IMR-90 (cell line): ENCODE measurements at regions not wholly inside any gene's neighbourhood (a gene's known extent, or its start where the extent isn't known, plus 50 kb on each side); places are given as distances from the start of the nearest gene placed in this dataset.

Experiments
- ATAC-seq: fragments of 200-7000 bp; cut with Tn5 transposase; 2 replicates; pipeline ENCODE4 v1.9.1; 2020; ENCODE audit warnings: low read depth, mild to moderate bottlenecking, moderate library complexity
- BruUV-seq: library from RNA; stranded (reverse); fragments of 400-500 nt; replicated peaks from 2 replicates; lab custom pipeline; 2021; lab: Mats Ljungman, UMichigan
- CTCF ChIA-PET: fragments of 300-600 bp; formaldehyde crosslinking; extraction: SDS; loops from one replicate; lab custom pipeline; 2021; ENCODE audit warnings: antibody characterized with exemption; lab: Yijun Ruan, JAX
- POLR2A ChIA-PET: fragments of 300-600 bp; sonication (Branson Sonifier 250); formaldehyde crosslinking; loops from one replicate; lab custom pipeline; 2022; ENCODE audit warnings: antibody characterized with exemption; ENCODE audit not compliant: unreplicated experiment; lab: Charles Lee
- DNase-seq: peaks from one replicate; pipeline ENCODE4 v3.0.0; 2013
- H2AFZ ChIP-seq: replicated peaks from 2 replicates; pipeline ENCODE3; 2013; ENCODE audit warnings: low read length, mild to moderate bottlenecking; ENCODE audit not compliant: poor library complexity
- H2AK5ac ChIP-seq: 2 replicates; pipeline ENCODE4 v1.6.1; 2013; ENCODE audit warnings: low read depth, low read length, inconsistent platforms
- H2AK9ac ChIP-seq: replicated peaks from 2 replicates; pipeline ENCODE3; 2013; ENCODE audit warnings: mild to moderate bottlenecking, low read depth, low read length, moderate library complexity; ENCODE audit not compliant: poor library complexity
- H2BK120ac ChIP-seq: 2 replicates; pipeline ENCODE4 v1.6.1; 2013; ENCODE audit warnings: low read depth, low read length, inconsistent platforms
- H2BK15ac ChIP-seq: 3 replicates; pipeline ENCODE4 v1.6.1; 2013; ENCODE audit warnings: low read depth, low read length, inconsistent platforms
- H2BK20ac ChIP-seq: 2 replicates; pipeline ENCODE4 v1.6.1; 2013; ENCODE audit warnings: low read depth, mild to moderate bottlenecking, inconsistent platforms, low read length, moderate library complexity
- H2BK5ac ChIP-seq: 2 replicates; pipeline ENCODE4 v1.6.1; 2013; ENCODE audit warnings: mild to moderate bottlenecking, low read depth, low read length, inconsistent platforms; ENCODE audit not compliant: poor library complexity, severe bottlenecking
- H3K14ac ChIP-seq: replicated peaks from 2 replicates; pipeline ENCODE4 v1.6.1; 2013; ENCODE audit warnings: low read depth, low read length, inconsistent platforms
- H3K18ac ChIP-seq: 2 replicates; pipeline ENCODE4 v1.6.1; 2013; ENCODE audit warnings: low read depth, low read length, control low read depth
- H3K23ac ChIP-seq: 2 replicates; pipeline ENCODE4 v1.6.1; 2013; ENCODE audit warnings: low read depth, low read length, inconsistent platforms
- H3K27ac ChIP-seq: 2 replicates; pipeline ENCODE4 v1.5.1; 2013; ENCODE audit warnings: mild to moderate bottlenecking, control low read depth, low read length; ENCODE audit not compliant: insufficient read depth
- H3K27me3 ChIP-seq: 2 replicates; pipeline ENCODE4 v1.6.1; 2013; ENCODE audit warnings: low read length; ENCODE audit not compliant: control insufficient read depth, insufficient read depth
- H3K36me3 ChIP-seq: 2 replicates; pipeline ENCODE4 v1.6.1; 2013; ENCODE audit warnings: low read length, mixed read lengths; ENCODE audit not compliant: control insufficient read depth, insufficient read depth
- H3K4ac ChIP-seq: 2 replicates; pipeline ENCODE4 v1.6.1; 2013; ENCODE audit warnings: low read depth, low read length, inconsistent platforms
- H3K4me1 ChIP-seq: 2 replicates; pipeline ENCODE4 v1.6.1; 2013; ENCODE audit warnings: low read length, mixed read lengths; ENCODE audit not compliant: control insufficient read depth, insufficient read depth
- H3K4me2 ChIP-seq: 2 replicates; pipeline ENCODE4 v1.6.1; 2013; ENCODE audit warnings: low read depth, mild to moderate bottlenecking, control low read depth, low read length, moderate library complexity
- H3K4me3 ChIP-seq: 2 replicates; pipeline ENCODE4 v1.5.1; 2013; ENCODE audit warnings: low read depth, mild to moderate bottlenecking, control low read depth, low read length, moderate library complexity; ENCODE audit not compliant: insufficient read depth
- H3K56ac ChIP-seq: 2 replicates; pipeline ENCODE4 v1.6.1; 2013; ENCODE audit warnings: low read length, inconsistent platforms; ENCODE audit not compliant: insufficient read depth; ENCODE audit errors: extremely low read depth
- H3K79me1 ChIP-seq, 2 experiments: 2 replicates each; pipeline ENCODE4 v1.6.1; 2013; ENCODE audit warnings: low read length in 2 of 2, inconsistent platforms in 1 of 2, low read depth in 1 of 2
- H3K9ac ChIP-seq: 2 replicates; pipeline ENCODE4 v1.6.1; 2013; ENCODE audit warnings: low read depth, low read length, control low read depth
- H3K9me1 ChIP-seq: 2 replicates; pipeline ENCODE4 v1.6.1; 2013; ENCODE audit warnings: low read length, inconsistent platforms; ENCODE audit not compliant: insufficient read depth
- H3K9me3 ChIP-seq: 2 replicates; pipeline ENCODE4 v1.6.1; 2013; ENCODE audit warnings: low read length; ENCODE audit not compliant: control insufficient read depth, insufficient read depth
- H4K20me1 ChIP-seq: 2 replicates; pipeline ENCODE4 v1.6.1; 2013; ENCODE audit warnings: low read length, inconsistent platforms; ENCODE audit not compliant: insufficient read depth
- H4K5ac ChIP-seq: 2 replicates; pipeline ENCODE4 v1.6.1; 2013; ENCODE audit warnings: mild to moderate bottlenecking, low read depth, low read length, control low read depth
- H4K8ac ChIP-seq, 2 experiments: 2 replicates each; pipeline ENCODE4 v1.6.1; 2013; ENCODE audit warnings: low read depth in 2 of 2, low read length in 2 of 2, control low read depth in 1 of 2, inconsistent platforms in 1 of 2
- H4K91ac ChIP-seq: 2 replicates; pipeline ENCODE4 v1.6.1; 2013; ENCODE audit warnings: low read depth, low read length, inconsistent platforms; ENCODE audit not compliant: insufficient read depth
- BHLHE40 ChIP-seq: fragments of 150-350 bp; IDR thresholded peaks from 2 replicates; pipeline ENCODE4 v1.6.1; 2016; ENCODE audit warnings: mild to moderate bottlenecking, low read depth, low read length
- CEBPB ChIP-seq: IDR thresholded peaks from 2 replicates; pipeline ENCODE4 v1.6.1; 2012; ENCODE audit warnings: low read depth, low read length, improper control_type of control experiment
- POLR2A ChIP-seq: IDR thresholded peaks from 2 replicates; pipeline ENCODE4 v1.6.1; 2012; ENCODE audit warnings: mild to moderate bottlenecking, low read depth, low read length
- RFX5 ChIP-seq: IDR thresholded peaks from 2 replicates; pipeline ENCODE4 v1.8.0; 2012; ENCODE audit warnings: low read depth, mild to moderate bottlenecking, low read length, moderate library complexity
- SMC3 ChIP-seq: fragments of 150-350 bp; IDR thresholded peaks from 2 replicates; pipeline ENCODE4 v1.6.1; 2016; ENCODE audit warnings: low read depth, mild to moderate bottlenecking, antibody characterized with exemption, low read length, moderate library complexity
- WGBS, 2 experiments: methylation state at CpG; one replicate each; pipeline versions ENCODE4 v1.1.5 to v1.1.7; 2013; ENCODE audit warnings: missing lambda C conversion rate in 2 of 2; ENCODE audit not compliant: insufficient read length in 1 of 2; ENCODE audit errors: extremely low coverage in 2 of 2; 5-methylcytosine and 5-hydroxymethylcytosine counted together
- dilution Hi-C: fragments of 300-500 bp; cut with HindIII; formaldehyde crosslinking; loops from one replicate; pipeline ENCODE4 v1.14.3; 2018; ENCODE audit warnings: low sequenced_read_pairs; ENCODE audit not compliant: unreplicated experiment
- in situ Hi-C: fragments of 300-500 bp; cut with MboI; formaldehyde crosslinking; loops from 3 replicates; pipeline ENCODE4 v1.14.3; 2019; ENCODE audit warnings: low sequenced_read_pairs, inconsistent platforms, mixed read lengths
- intact Hi-C: fragments of 100-400 bp; cut with micrococcal nuclease; formaldehyde crosslinking; loops from 2 replicates; pipeline ENCODE4 v1.10.0; 2022

GRCh38 chr18:2482706-2483475 lies 88.4 kb downstream of the METTL4 start:
- 0 out of 2 replicates have a peak, but pooled peaks cover 2% of the 10 kb centered on the region for H3K4me1 ChIP-seq
- H3K4ac ChIP-seq = no peak overlapping the region
- H3K27ac ChIP-seq = no peak overlapping the region
- ATAC-seq (no peak), DNase-seq (no peak)
- H2BK120ac ChIP-seq = no peak overlapping the region
- intact Hi-C loops = no loop called here
- no peak overlapping the region for H3K14ac ChIP-seq
- no peak overlapping the region for H2AK5ac ChIP-seq
- ChIA-PET CTCF (no interaction called here), POLR2A (no interaction called here)
- H3K4me2 ChIP-seq = no peak overlapping the region
- H4K8ac ChIP-seq = no peak overlapping the region
- no peaks in the 10 kb centered on the region for H3K9me3 ChIP-seq
- no peak overlapping the region for H2BK5ac ChIP-seq
- TF ChIP-seq SMC3 = no peak
- TF ChIP-seq RFX5 = no peak
- no peak for TF ChIP-seq BHLHE40
- no peak for TF ChIP-seq POLR2A
- no peak for TF ChIP-seq CEBPB
- dilution Hi-C loops = no loop called here
- 78% methylated on average over 1 of the region's 2 CpGs; no CpG with 5 or more reads in 1 of the 2 experiments for WGBS, 2 experiments
- H3K9ac ChIP-seq = no peak overlapping the region
- in situ Hi-C loops = no loop called here
- H3K23ac ChIP-seq = no peak overlapping the region
- BruUV-seq = no TSS peak
- H4K91ac ChIP-seq = no peak overlapping the region
- H2BK20ac ChIP-seq = no peak overlapping the region
- H3K9me1 ChIP-seq = no peaks in the 10 kb centered on the region
- H4K20me1 ChIP-seq = no peaks in the 10 kb centered on the region
- H3K4me3 ChIP-seq = no peak overlapping the region
- H3K18ac ChIP-seq = no peak overlapping the region
- no peaks in the 10 kb centered on the region for H3K79me1 ChIP-seq
- no peaks in the 10 kb centered on the region for H3K27me3 ChIP-seq
- no peak overlapping the region for H4K5ac ChIP-seq
- no peaks in the 10 kb centered on the region for H3K36me3 ChIP-seq
- no peak overlapping the region for H2BK15ac ChIP-seq
- no peak overlapping the region for H2AFZ ChIP-seq
- H3K56ac ChIP-seq = no peak overlapping the region
- no peak overlapping the region for H2AK9ac ChIP-seq
